ENCODE measurements at regions not wholly inside any gene's neighbourhood (a gene's known extent, or its start where the extent isn't known, plus 50 kb on each side); places are given as distances from the start of the nearest gene placed in this dataset.

GRCh38 chr1:200302921-200303290, 106.9 kb downstream of the ZNF281 start:
- peak overlapping the region; percentile 66 for H3K27ac ChIP-seq
- no peaks in the 10 kb centered on the region for H3K27me3 ChIP-seq
- H3K9me3 ChIP-seq: no peaks in the 10 kb centered on the region
- H3K36me3 ChIP-seq: no peaks in the 10 kb centered on the region
- H3K4me1 ChIP-seq (ENCODE audit: control insufficient read depth in 1 of 2, insufficient read depth in 1 of 2, low read depth in 1 of 2, low read length in 1 of 2): peaks cover 20 to 23% of the 10 kb centered on the region in 2 experiments
- peak overlapping the region; percentile 81 to 83 for H3K4me3 ChIP-seq (ENCODE audit: low read depth in 1 of 2, low read length in 1 of 2)
- no peak for TF ChIP-seq CTCF (IDR thresholded peaks at IDR 0.05)

GRCh38 chr1:200302192-200302920, 107.5 kb downstream of the ZNF281 start:
- Histone ChIP-seq H3K36me3 (no peaks in the 10 kb centered on the region), H3K4me3 (ENCODE audit: low read depth in 1 of 2, low read length in 1 of 2) (peak overlapping the region; percentile 81 to 83), H3K9me3 (no peaks in the 10 kb centered on the region), H3K4me1 (ENCODE audit: control insufficient read depth in 1 of 2, insufficient read depth in 1 of 2, low read depth in 1 of 2, low read length in 1 of 2) (peaks cover 15 to 18% of the 10 kb centered on the region in 2 experiments), H3K27me3 (no peaks in the 10 kb centered on the region), H3K27ac (peak overlapping the region; percentile 66)
- TF ChIP-seq CTCF (IDR thresholded peaks at IDR 0.05): no peak

- no peak overlapping the region for H3K27ac ChIP-seq
- no peaks in the 10 kb centered on the region for H3K36me3 ChIP-seq
- H3K4me3 ChIP-seq (ENCODE audit: low read depth in 1 of 2, low read length in 1 of 2): peak overlapping the region in 1 of 2 experiments; percentile 81
- H3K9me3 ChIP-seq: no peaks in the 10 kb centered on the region
- H3K27me3 ChIP-seq: no peaks in the 10 kb centered on the region
- H3K4me1 ChIP-seq (ENCODE audit: control insufficient read depth in 1 of 2, insufficient read depth in 1 of 2, low read depth in 1 of 2, low read length in 1 of 2): peaks cover 13% of the 10 kb centered on the region in 2 experiments
- TF ChIP-seq CTCF (IDR thresholded peaks at IDR 0.05): no peak
Observed at GRCh38 chr1:200301152-200301551, 108.7 kb downstream of the ZNF281 start.

- Histone ChIP-seq H3K4me1 (ENCODE audit: control insufficient read depth in 1 of 2, insufficient read depth in 1 of 2, low read depth in 1 of 2, low read length in 1 of 2) (peaks cover 13% of the 10 kb centered on the region in 2 experiments), H3K4me3 (ENCODE audit: low read depth in 1 of 2, low read length in 1 of 2) (no peak overlapping the region), H3K27me3 (no peaks in the 10 kb centered on the region), H3K9me3 (no peaks in the 10 kb centered on the region), H3K36me3 (no peaks in the 10 kb centered on the region), H3K27ac (no peak overlapping the region)
- TF ChIP-seq CTCF (IDR thresholded peaks at IDR 0.05): no peak
Observed at GRCh38 chr1:200299571-200299970, 110.3 kb downstream of the ZNF281 start.

- Histone ChIP-seq H3K4me3 (ENCODE audit: low read depth in 1 of 2, low read length in 1 of 2) (no peak overlapping the region), H3K27ac (no peak overlapping the region), H3K9me3 (no peaks in the 10 kb centered on the region), H3K27me3 (no peaks in the 10 kb centered on the region), H3K4me1 (ENCODE audit: control insufficient read depth in 1 of 2, insufficient read depth in 1 of 2, low read depth in 1 of 2, low read length in 1 of 2) (peaks cover 13% of the 10 kb centered on the region in 2 experiments), H3K36me3 (no peaks in the 10 kb centered on the region)
- no peak for TF ChIP-seq CTCF (IDR thresholded peaks at IDR 0.05)
Observed at GRCh38 chr1:200298242-200298641, 111.6 kb downstream of the ZNF281 start.
